ENCODE measurements at regions not wholly inside any gene's neighbourhood (a gene's known extent, or its start where the extent isn't known, plus 50 kb on each side); places are given as distances from the start of the nearest gene placed in this dataset.

DNA sequence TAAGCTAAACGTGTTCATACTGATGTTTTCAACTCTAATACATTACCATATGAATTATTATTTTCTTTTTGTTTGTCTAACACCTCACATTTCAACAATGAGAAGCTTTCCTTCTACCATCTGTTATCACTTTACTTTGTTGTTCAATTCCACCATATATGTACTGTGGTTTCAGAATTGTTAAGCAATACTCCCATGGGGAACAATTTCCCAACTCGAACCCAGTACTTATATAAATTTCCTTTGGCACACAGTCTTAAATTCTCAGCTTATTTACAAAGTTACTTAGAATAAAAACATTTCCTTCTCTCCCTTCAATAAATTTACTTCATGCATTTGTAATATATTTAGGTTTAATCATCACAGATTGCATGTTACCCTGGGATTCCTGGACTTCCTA lies 1764.4 kb downstream of the OTOL1 start:
- TF ChIP-seq CTCF (conservative IDR thresholded peaks at IDR 0.05), result no peak
- Histone ChIP-seq H2AFZ (ENCODE audit: low read length) (no peak overlapping the region), H3K23me2 (ENCODE audit: insufficient read length, low read depth, low read length, poor library complexity, severe bottlenecking) (no peaks in the 10 kb centered on the region), H4K20me1 (ENCODE audit: control insufficient read depth, insufficient read depth, insufficient read length) (no peaks in the 10 kb centered on the region), H3T11ph (ENCODE audit: low read length) (no peak overlapping the region), H3K56ac (ENCODE audit: insufficient read length, low read depth, low read length) (no peak overlapping the region), H3K14ac (ENCODE audit: insufficient read depth, low read length) (no peak overlapping the region), H3K9me3 (ENCODE audit: control insufficient read depth, low read depth, low read length) (no peaks in the 10 kb centered on the region), H4K8ac (replicated peaks; ENCODE audit: insufficient read length, low read depth, low read length) (no peak overlapping the region), H4K91ac (ENCODE audit: insufficient read length, low read depth, low read length) (no peak overlapping the region), H2AK5ac (ENCODE audit: insufficient read length, low read length) (no peak overlapping the region), H3K79me2 (ENCODE audit: insufficient read depth, low read length) (no peaks in the 10 kb centered on the region), H3K4ac (ENCODE audit: low read depth, low read length) (no peak overlapping the region), H2BK5ac (ENCODE audit: insufficient read length, low read length) (no peak overlapping the region), H3K23ac (ENCODE audit: insufficient read length, low read depth, low read length) (no peak overlapping the region), H2BK12ac (ENCODE audit: insufficient read length, low read depth, low read length) (no peak overlapping the region), H3K4me2 (ENCODE audit: insufficient read depth, insufficient read length, low read length) (no peak overlapping the region), H3K18ac (ENCODE audit: insufficient read length, low read depth, low read length) (no peak overlapping the region), H3K4me1 (ENCODE audit: insufficient read depth, low read length) (no peaks in the 10 kb centered on the region), H2BK20ac (ENCODE audit: low read depth, low read length, poor library complexity, severe bottlenecking) (no peak overlapping the region), H4K5ac (ENCODE audit: insufficient read length, low read depth, low read length) (no peak overlapping the region), H3K27me3 (ENCODE audit: insufficient read depth, low read length) (no peaks in the 10 kb centered on the region), H3K27ac (ENCODE audit: insufficient read length, low read depth, low read length) (no peak overlapping the region), H3K9ac (ENCODE audit: extremely low read depth, insufficient read length, low read length) (no peak overlapping the region), H2BK15ac (ENCODE audit: low read depth, low read length) (no peak overlapping the region), H2BK120ac (ENCODE audit: low read depth, low read length, poor library complexity, severe bottlenecking) (no peak overlapping the region), H3K79me1 (ENCODE audit: insufficient read depth, low read depth, low read length, poor library complexity, severe bottlenecking) (no peaks in the 10 kb centered on the region)
- H3K27me3 Mint-ChIP-seq (ENCODE audit: low read depth), result no peaks in the 10 kb centered on the region
- no CpG with 5 or more reads among the region's 2 CpGs for WGBS (ENCODE audit: extremely low coverage, insufficient read length, low lambda C conversion rate)
- no peaks in the 10 kb centered on the region for H3K9me3 Mint-ChIP-seq
- H3K27ac Mint-ChIP-seq, result no peak overlapping the region
- H3K36me3 Mint-ChIP-seq (ENCODE audit: insufficient read depth in 1 of 3, low read depth in 3 of 3), result no peaks in the 10 kb centered on the region
- DNase-seq, result no peak
- no peaks in the 10 kb centered on the region for H3K4me1 Mint-ChIP-seq
- no peak overlapping the region for H3K4me3 Mint-ChIP-seq
